ENCODE measurements at regions not wholly inside any gene's neighbourhood (a gene's known extent, or its start where the extent isn't known, plus 50 kb on each side); places are given as distances from the start of the nearest gene placed in this dataset.
"Not testable (repeated sequence)": the region's sequence is repeated elsewhere in the genome, so short reads cannot be mapped to it uniquely, and the experiment has no call there.

DNA sequence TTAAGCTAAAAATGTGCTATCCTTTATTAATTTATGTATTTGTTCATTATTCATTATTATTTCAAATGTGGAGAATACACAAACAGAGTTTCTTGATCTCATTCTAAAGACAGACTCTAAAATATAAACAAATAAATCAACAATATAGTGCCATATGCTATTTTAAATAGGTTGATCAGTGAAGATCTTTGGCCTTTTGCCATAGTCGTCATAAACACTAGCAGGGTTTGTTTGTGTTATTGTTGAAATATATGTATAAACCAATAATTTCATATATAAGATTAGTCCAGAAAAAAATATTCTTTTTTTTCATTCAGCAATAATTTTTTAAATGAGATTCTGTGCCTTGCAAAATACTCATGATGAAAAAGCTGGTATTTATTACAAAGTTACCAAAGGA, 62.1 kb upstream of the KYNU start:
- no peaks in the 10 kb centered on the region for H3K9me3 Mint-ChIP-seq (ENCODE audit: unreplicated experiment)
- H3K4me3 Mint-ChIP-seq (ENCODE audit: unreplicated experiment) = no peak overlapping the region
- H3K27me3 Mint-ChIP-seq (ENCODE audit: unreplicated experiment) = peaks cover 2% of the 10 kb centered on the region
- H3K27ac Mint-ChIP-seq (ENCODE audit: unreplicated experiment) = no peak overlapping the region
- H3K36me3 Mint-ChIP-seq (ENCODE audit: unreplicated experiment) = no peaks in the 10 kb centered on the region
- no peak for TF ChIP-seq CTCF (IDR thresholded peaks at IDR 0.05; ENCODE audit: partially characterized antibody, unreplicated experiment)
- no peak for DNase-seq
- H3K4me1 Mint-ChIP-seq (ENCODE audit: low read depth, unreplicated experiment) = no peaks in the 10 kb centered on the region

- H3K4me3 Mint-ChIP-seq (ENCODE audit: unreplicated experiment) = no peak overlapping the region
- no peak overlapping the region for H3K27ac Mint-ChIP-seq (ENCODE audit: unreplicated experiment)
- H3K36me3 Mint-ChIP-seq (ENCODE audit: unreplicated experiment) = no peaks in the 10 kb centered on the region
- TF ChIP-seq CTCF (IDR thresholded peaks at IDR 0.05; ENCODE audit: partially characterized antibody, unreplicated experiment) = no peak
- no peaks in the 10 kb centered on the region for H3K9me3 Mint-ChIP-seq (ENCODE audit: unreplicated experiment)
- H3K4me1 Mint-ChIP-seq (ENCODE audit: low read depth, unreplicated experiment) = no peaks in the 10 kb centered on the region
- no peak for DNase-seq
- H3K27me3 Mint-ChIP-seq (ENCODE audit: unreplicated experiment) = peaks cover 2% of the 10 kb centered on the region
Measured at GRCh38 chr2:142813830-142814829, 63.3 kb upstream of the KYNU start.

DNA sequence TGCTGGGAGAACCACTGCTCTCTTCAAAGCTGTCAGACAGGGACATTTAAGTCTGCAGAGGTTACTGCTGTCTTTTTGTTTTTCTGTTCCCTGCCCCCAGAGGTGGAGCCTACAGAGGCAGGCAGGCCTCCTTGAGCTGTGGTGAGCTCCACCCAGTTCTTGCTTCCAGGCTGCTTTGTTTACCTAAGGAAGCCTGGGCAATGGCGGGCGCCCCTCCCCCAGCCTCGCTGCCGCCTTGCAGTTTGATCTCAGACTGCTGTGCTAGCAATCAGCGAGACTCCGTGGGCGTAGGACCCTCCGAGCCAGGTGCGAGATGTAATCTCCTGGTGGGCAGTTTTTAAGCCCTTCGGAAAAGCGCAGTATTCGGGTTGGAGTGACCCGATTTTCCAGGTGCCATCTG, 65.8 kb upstream of the KYNU start:
- H3K27ac Mint-ChIP-seq (ENCODE audit: unreplicated experiment); H3K9me3 Mint-ChIP-seq (ENCODE audit: unreplicated experiment); H3K4me3 Mint-ChIP-seq (ENCODE audit: unreplicated experiment); H3K36me3 Mint-ChIP-seq (ENCODE audit: unreplicated experiment); H3K27me3 Mint-ChIP-seq (ENCODE audit: unreplicated experiment); DNase-seq; H3K4me1 Mint-ChIP-seq (ENCODE audit: low read depth, unreplicated experiment): not testable (repeated sequence)

DNA sequence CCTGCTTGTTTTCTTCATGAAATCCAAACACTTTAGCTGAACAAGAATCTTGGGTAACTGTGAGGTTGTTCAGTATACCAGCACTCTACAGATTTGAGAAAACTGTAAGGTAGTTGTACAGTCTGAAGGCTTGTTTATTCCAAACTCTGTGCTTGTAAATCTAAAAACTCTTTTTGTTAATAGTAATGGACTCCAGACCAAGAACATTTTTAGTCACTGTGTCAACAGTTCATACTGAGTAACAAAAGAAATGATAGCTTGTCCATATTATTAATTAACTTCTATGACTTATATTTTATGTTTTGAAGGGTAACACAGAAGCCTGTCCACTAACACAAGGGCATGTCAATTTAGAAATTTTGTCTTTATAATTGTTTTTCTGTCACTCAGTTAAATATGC, 72.2 kb upstream of the KYNU start:
- no peak for DNase-seq
- Mint-ChIP-seq H3K9me3 (ENCODE audit: unreplicated experiment) (no peaks in the 10 kb centered on the region), H3K36me3 (ENCODE audit: unreplicated experiment) (no peaks in the 10 kb centered on the region), H3K27ac (ENCODE audit: unreplicated experiment) (no peak overlapping the region), H3K4me1 (ENCODE audit: low read depth, unreplicated experiment) (no peaks in the 10 kb centered on the region), H3K4me3 (ENCODE audit: unreplicated experiment) (no peak overlapping the region), H3K27me3 (ENCODE audit: unreplicated experiment) (no peaks in the 10 kb centered on the region)
- TF ChIP-seq CTCF (IDR thresholded peaks at IDR 0.05; ENCODE audit: partially characterized antibody, unreplicated experiment) = no peak

GRCh38 chr2:142803158-142803557, 74.3 kb upstream of the KYNU start:
- H3K36me3 Mint-ChIP-seq (ENCODE audit: unreplicated experiment) = no peaks in the 10 kb centered on the region
- DNase-seq = no peak
- H3K4me1 Mint-ChIP-seq (ENCODE audit: low read depth, unreplicated experiment) = no peaks in the 10 kb centered on the region
- no peak overlapping the region for H3K27ac Mint-ChIP-seq (ENCODE audit: unreplicated experiment)
- H3K27me3 Mint-ChIP-seq (ENCODE audit: unreplicated experiment) = no peaks in the 10 kb centered on the region
- H3K9me3 Mint-ChIP-seq (ENCODE audit: unreplicated experiment) = no peaks in the 10 kb centered on the region
- H3K4me3 Mint-ChIP-seq (ENCODE audit: unreplicated experiment) = no peak overlapping the region
- no peak for TF ChIP-seq CTCF (IDR thresholded peaks at IDR 0.05; ENCODE audit: partially characterized antibody, unreplicated experiment)
